ENCODE measurements at regions not wholly inside any gene's neighbourhood (a gene's known extent, or its start where the extent isn't known, plus 50 kb on each side); places are given as distances from the start of the nearest gene placed in this dataset.
A peak's percentile ranks its signal among the peaks of the same experiment; 100 is the strongest.

DNA sequence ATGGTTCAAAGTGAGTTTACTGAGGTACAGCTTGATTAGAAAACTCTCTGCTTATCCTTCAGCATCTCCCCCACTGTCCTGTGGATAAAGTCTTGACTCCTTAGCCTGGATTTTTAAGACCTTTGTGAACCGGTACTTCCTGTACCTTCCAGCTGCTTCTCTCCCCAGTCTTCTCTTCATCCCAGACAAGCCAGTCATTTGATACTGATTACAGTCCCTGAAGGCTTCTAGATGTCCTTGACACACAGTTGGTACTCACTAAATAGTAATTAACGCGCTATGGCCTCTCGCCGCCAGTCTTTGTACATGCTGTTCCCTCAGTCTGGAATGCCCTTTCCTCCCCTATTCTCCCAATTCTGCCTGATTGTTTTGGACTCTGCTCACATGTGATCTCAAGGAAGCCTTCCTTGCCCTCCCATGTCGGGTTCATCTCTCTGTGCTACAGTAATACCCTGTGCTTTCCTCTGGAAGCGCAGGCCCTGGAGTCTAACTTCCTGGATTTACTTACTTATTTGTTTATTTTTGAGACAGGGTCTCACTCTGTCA, 50.6 kb upstream of the PTGR2 start:
- H3K4me1 ChIP-seq, result peaks cover 13 to 16% of the 10 kb centered on the region in 2 donors
- no peak overlapping the region for H3K27ac ChIP-seq
- intact Hi-C loops (cut with DNase I), result no loop called here
- DNase-seq, result no peak
- 94 to 95% methylated on average over 7 of the region's 7 CpGs for WGBS, 2 donors
- no peak for TF ChIP-seq POLR2A (IDR thresholded peaks at IDR 0.05)
- TF ChIP-seq, protein P1, sequence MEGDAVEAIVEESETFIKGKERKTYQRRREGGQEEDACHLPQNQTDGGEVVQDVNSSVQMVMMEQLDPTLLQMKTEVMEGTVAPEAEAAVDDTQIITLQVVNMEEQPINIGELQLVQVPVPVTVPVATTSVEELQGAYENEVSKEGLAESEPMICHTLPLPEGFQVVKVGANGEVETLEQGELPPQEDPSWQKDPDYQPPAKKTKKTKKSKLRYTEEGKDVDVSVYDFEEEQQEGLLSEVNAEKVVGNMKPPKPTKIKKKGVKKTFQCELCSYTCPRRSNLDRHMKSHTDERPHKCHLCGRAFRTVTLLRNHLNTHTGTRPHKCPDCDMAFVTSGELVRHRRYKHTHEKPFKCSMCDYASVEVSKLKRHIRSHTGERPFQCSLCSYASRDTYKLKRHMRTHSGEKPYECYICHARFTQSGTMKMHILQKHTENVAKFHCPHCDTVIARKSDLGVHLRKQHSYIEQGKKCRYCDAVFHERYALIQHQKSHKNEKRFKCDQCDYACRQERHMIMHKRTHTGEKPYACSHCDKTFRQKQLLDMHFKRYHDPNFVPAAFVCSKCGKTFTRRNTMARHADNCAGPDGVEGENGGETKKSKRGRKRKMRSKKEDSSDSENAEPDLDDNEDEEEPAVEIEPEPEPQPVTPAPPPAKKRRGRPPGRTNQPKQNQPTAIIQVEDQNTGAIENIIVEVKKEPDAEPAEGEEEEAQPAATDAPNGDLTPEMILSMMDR (IDR thresholded peaks at IDR 0.05), result no peak
- H3K27me3 ChIP-seq, result no peaks in the 10 kb centered on the region
- no peaks in the 10 kb centered on the region for H3K36me3 ChIP-seq
- H3K9me3 ChIP-seq, result no peaks in the 10 kb centered on the region
- H3K4me3 ChIP-seq (replicated peaks in 1 of 3), result no peak overlapping the region

DNA sequence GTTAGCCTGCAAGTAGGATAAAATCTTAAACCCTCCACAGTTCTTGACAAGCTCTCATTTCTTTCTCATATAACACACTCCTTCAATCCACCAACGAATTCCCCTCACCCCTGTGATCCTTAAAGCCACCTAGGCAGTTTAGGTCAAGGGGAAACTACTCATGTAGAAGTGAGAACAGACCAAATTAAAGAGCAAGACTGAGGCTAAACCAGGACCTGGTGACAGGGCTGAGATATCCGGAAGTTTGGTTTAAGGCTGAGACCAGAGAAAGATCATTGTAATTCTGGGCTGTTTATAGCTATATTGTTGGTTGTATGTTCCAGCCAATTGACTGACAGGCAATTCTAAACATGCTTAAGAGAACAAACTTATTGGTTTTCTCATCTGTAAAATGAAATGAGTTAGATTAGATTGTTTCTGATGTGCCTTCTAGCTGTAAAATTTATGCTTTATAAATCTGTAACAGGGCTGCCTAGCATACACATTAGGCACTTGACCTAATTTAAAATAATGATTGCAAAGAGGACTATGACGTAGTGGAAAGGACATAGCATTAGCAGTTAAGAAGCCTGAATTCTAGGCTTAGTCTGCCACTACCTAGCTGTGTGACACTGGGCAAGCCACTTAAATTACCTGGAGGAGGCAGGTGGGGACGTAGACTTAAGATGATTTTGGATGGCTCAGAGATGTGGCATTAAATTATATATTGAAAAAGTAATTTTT, 53.9 kb upstream of the PTGR2 start:
- 52 to 57% methylated on average over 4 of the region's 4 CpGs for WGBS, 2 donors
- Histone ChIP-seq H3K4me1 (peaks cover 19 to 29% of the 10 kb centered on the region in 2 donors), H3K9me3 (no peaks in the 10 kb centered on the region), H3K27ac (peak overlapping the region in 1 of 3 donors; percentile 55), H3K36me3 (no peaks in the 10 kb centered on the region), H3K4me3 (replicated peaks in 1 of 3) (no peak overlapping the region), H3K27me3 (no peaks in the 10 kb centered on the region)
- intact Hi-C loops (cut with DNase I), result no loop called here
- TF ChIP-seq POLR2A (IDR thresholded peaks at IDR 0.05), result no peak
- TF ChIP-seq, protein P1 (IDR thresholded peaks at IDR 0.05), result no peak
- no peak for DNase-seq

DNA sequence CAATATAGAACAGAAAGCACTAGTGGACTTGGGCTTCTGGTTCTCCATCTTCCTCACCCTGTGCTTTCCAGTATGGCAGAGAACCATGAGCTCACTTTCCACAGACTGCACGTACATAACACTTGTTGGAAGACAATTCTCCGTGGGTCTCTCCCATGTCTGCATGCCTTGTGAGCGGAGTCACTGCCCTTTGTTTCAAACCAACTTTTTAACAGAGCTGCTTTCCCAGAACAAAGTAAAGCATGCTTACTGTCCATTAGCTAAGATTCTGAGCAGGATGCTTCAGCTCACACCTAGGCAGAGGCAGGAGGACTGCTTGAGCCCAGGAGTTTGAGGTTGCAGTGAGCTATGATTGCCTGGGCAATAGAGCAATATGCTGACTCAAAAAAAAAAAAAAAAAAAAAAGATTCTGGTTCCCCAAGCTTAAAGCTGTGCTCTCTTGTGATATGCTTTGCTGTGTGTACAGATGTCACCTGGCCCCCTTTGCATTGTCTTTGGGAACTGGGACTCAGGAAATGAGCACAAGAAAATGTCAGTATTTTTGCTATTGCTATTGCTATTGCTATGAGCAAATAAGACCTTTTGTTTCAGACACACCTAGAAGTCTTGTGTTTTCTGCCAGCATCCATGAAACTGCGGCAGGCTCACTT, 54.6 kb upstream of the PTGR2 start:
- no peak for TF ChIP-seq POLR2A (IDR thresholded peaks at IDR 0.05)
- TF ChIP-seq, protein P1 (IDR thresholded peaks at IDR 0.05), result no peak
- no peaks in the 10 kb centered on the region for H3K9me3 ChIP-seq
- H3K4me1 ChIP-seq, result peaks cover 19 to 35% of the 10 kb centered on the region in 2 donors
- DNase-seq, result no peak
- 94 to 96% methylated on average over 4 of the region's 4 CpGs for WGBS, 2 donors
- H3K27ac ChIP-seq, result no peak overlapping the region
- no peaks in the 10 kb centered on the region for H3K27me3 ChIP-seq
- no peak overlapping the region for H3K4me3 ChIP-seq (replicated peaks in 1 of 3)
- H3K36me3 ChIP-seq, result no peaks in the 10 kb centered on the region
- intact Hi-C loops (cut with DNase I), result no loop called here

DNA sequence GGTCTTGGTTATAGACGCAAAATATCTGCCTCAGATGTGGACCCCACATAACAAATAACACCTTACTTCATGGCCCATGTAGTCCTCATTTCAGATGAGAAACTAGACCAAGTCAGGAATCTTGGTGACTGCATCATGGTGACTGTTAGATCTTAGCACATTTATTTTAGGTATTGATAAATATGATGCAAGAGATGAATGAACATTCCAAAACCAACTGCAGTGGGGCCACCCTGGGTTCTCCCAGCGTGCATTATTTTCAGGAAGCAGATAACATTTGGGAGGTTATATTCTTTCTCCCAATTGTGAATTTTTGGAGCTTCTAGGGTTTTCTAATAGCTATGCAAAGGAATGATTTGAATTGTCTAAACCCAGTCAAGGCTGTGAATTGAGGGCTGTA, 55.2 kb upstream of the PTGR2 start:
- no peak overlapping the region for H3K27ac ChIP-seq
- H3K4me1 ChIP-seq, result peaks cover 19 to 36% of the 10 kb centered on the region in 2 donors
- no peaks in the 10 kb centered on the region for H3K9me3 ChIP-seq
- H3K4me3 ChIP-seq (replicated peaks in 1 of 3), result no peak overlapping the region
- TF ChIP-seq, protein P1 (IDR thresholded peaks at IDR 0.05), result no peak
- TF ChIP-seq POLR2A (IDR thresholded peaks at IDR 0.05), result no peak
- H3K36me3 ChIP-seq, result no peaks in the 10 kb centered on the region
- no peaks in the 10 kb centered on the region for H3K27me3 ChIP-seq
- intact Hi-C loops (cut with DNase I), result no loop called here
- WGBS, 2 donors, result 94 to 95% methylated on average over 2 of the region's 2 CpGs
- DNase-seq, result no peak

DNA sequence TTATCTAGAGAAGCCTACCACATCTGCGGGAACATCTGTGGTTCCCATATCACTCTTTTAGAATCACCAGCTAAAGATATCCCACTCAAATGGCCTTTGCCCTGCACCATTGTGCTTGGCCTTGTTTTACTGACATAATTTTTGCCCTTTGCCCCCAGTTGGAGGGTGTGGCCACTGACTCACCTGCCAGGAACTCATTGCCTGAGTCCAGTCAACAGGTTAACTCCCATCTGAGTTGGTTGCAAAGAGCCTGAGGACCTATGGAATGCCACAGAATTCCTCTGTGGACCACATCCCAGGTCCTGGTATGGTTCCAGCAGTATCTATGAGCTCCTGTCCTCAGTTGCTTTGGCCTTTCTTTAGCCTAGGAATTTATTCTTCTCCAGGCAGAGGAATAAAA, 55.7 kb upstream of the PTGR2 start:
- no peak overlapping the region for H3K27ac ChIP-seq

More for the DNA sequence above, 55.7 kb upstream of the PTGR2 start:
- Histone ChIP-seq H3K4me1 (peaks cover 19 to 37% of the 10 kb centered on the region in 2 donors), H3K27me3 (no peaks in the 10 kb centered on the region), H3K36me3 (no peaks in the 10 kb centered on the region), H3K9me3 (no peaks in the 10 kb centered on the region), H3K4me3 (replicated peaks in 1 of 3) (no peak overlapping the region)
- intact Hi-C loops (cut with DNase I), result no loop called here
- DNase-seq, result no peak
- WGBS, 2 donors, result 97 to 98% methylated on average over 1 of the region's 1 CpG
- TF ChIP-seq, protein P1 (IDR thresholded peaks at IDR 0.05), result no peak
- no peak for TF ChIP-seq POLR2A (IDR thresholded peaks at IDR 0.05)

Measured in thyroid gland (tissue), 4 donors.